Erythroblast (primary cell): ENCODE measurements at regions not wholly inside any gene's neighbourhood (a gene's known extent, or its start where the extent isn't known, plus 50 kb on each side); places are given as distances from the start of the nearest gene placed in this dataset.

Source experiments
- GATA1 ChIP-seq: IDR thresholded peaks from 2 replicates; pipeline ENCODE4 v1.6.1; 2011; ENCODE audit warnings: low read depth, mild to moderate bottlenecking, control low read depth, low read length, moderate library complexity
- POLR2A ChIP-seq: IDR thresholded peaks from 2 replicates; pipeline ENCODE4 v1.6.1; 2011; ENCODE audit warnings: mild to moderate bottlenecking, low read length

GRCh38 chr11:113571531-113571930, 96.3 kb upstream of the DRD2 start:
- TF ChIP-seq POLR2A = no peak
- TF ChIP-seq GATA1 = no peak
